Ascending aorta (tissue), 2 donors: ENCODE measurements at regions not wholly inside any gene's neighbourhood (a gene's known extent, or its start where the extent isn't known, plus 50 kb on each side); places are given as distances from the start of the nearest gene placed in this dataset.

Experiments
- DNase-seq, 2 donors: peaks; one replicate each; pipeline ENCODE4 v3.0.0-alpha.2; 2019; ENCODE audit warnings: low spot score in 2 of 2
- H3K27ac ChIP-seq, 2 donors: fragments of 200-600 bp; sonication (generic); one replicate each; pipeline ENCODE4 v1.5.1; 2016 to 2017; ENCODE audit warnings: mild to moderate bottlenecking in 1 of 2
- H3K27me3 ChIP-seq: fragments of 200-600 bp; sonication (generic); one replicate; pipeline ENCODE4 v1.5.1; 2017
- H3K36me3 ChIP-seq, 2 donors: fragments of 200-600 bp; sonication (generic); one replicate each; pipeline ENCODE4 v1.5.1; 2016
- H3K4me1 ChIP-seq, 2 donors: fragments of 200-600 bp; sonication (generic); one replicate each; pipeline ENCODE4 v1.5.1; 2016 to 2017; ENCODE audit warnings: mild to moderate bottlenecking in 1 of 2
- H3K4me3 ChIP-seq, 2 donors: fragments of 200-600 bp; sonication (generic); one replicate each; pipeline ENCODE4 v1.5.1; 2016 to 2017; ENCODE audit warnings: mild to moderate bottlenecking in 1 of 2
- H3K9me3 ChIP-seq, 2 donors: fragments of 200-600 bp; sonication (generic); one replicate each; pipeline ENCODE4 v1.5.1; 2016
- intact Hi-C: fragments of 100-400 bp; cut with DNase I; formaldehyde crosslinking; loops from one replicate; pipeline ENCODE4 v1.15.1; 2023
- TF ChIP-seq, protein P1 (sequence below), 3 experiments: fragments of 200-600 bp in 2 of 3; fragments of 450-650 bp in 1 of 3; sonication (generic) in 2 of 3; IDR thresholded peaks; one replicate each; pipeline ENCODE4 v1.5.1; 2016 to 2019; ENCODE audit warnings: antibody characterized with exemption in 3 of 3, mild to moderate bottlenecking in 1 of 3, moderate library complexity in 1 of 3

DNA sequence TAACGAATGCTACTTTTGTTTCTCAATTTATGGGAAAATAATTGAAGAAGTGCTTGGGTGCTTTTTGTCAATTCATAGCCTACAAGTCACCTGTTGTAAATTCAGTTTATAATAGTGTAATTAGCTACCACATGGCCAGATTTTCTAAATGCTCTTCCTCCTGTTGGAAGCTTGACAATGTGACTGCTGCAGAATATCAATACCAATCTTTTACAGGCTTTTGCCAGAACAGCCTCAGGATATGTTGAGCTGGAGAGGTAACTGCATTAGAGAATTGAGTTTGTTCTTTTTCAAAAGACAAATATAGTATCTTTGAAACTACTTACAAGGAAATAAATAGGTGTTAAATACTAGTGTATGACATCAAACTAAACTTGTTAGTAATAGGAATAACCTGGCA, 277.8 kb downstream of the POU4F1 start:
- TF ChIP-seq, protein P1, sequence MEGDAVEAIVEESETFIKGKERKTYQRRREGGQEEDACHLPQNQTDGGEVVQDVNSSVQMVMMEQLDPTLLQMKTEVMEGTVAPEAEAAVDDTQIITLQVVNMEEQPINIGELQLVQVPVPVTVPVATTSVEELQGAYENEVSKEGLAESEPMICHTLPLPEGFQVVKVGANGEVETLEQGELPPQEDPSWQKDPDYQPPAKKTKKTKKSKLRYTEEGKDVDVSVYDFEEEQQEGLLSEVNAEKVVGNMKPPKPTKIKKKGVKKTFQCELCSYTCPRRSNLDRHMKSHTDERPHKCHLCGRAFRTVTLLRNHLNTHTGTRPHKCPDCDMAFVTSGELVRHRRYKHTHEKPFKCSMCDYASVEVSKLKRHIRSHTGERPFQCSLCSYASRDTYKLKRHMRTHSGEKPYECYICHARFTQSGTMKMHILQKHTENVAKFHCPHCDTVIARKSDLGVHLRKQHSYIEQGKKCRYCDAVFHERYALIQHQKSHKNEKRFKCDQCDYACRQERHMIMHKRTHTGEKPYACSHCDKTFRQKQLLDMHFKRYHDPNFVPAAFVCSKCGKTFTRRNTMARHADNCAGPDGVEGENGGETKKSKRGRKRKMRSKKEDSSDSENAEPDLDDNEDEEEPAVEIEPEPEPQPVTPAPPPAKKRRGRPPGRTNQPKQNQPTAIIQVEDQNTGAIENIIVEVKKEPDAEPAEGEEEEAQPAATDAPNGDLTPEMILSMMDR (IDR thresholded peaks at IDR 0.05): no peak
- Histone ChIP-seq H3K27me3 (no peaks in the 10 kb centered on the region), H3K4me1 (no peaks in the 10 kb centered on the region), H3K4me3 (no peak overlapping the region), H3K9me3 (no peaks in the 10 kb centered on the region), H3K36me3 (no peaks in the 10 kb centered on the region), H3K27ac (no peak overlapping the region)
- intact Hi-C loops: no loop called here
- DNase-seq: no peak

DNA sequence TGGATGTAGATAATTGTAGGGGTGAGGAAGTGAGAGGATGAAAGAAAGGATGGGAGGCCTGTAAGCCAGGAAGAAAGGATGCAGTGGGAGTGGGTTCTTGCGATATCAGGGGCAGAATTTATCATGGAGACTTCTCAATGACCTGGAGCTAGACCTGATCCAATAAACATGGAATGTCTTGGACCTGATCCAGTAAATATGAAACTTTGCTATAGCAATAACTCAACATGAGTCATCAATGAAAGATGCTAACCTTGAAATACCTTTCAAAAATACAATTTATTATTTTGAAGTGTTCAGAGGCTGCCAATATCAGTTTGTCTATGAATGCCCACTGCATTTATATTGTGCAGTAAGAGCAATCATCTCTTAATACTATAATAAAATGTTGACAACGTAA, 279.5 kb downstream of the POU4F1 start:
- TF ChIP-seq, protein P1 (IDR thresholded peaks at IDR 0.05): no peak
- intact Hi-C loops: no loop called here
- no peak for DNase-seq
- H3K27me3 ChIP-seq: no peaks in the 10 kb centered on the region
- no peak overlapping the region for H3K4me3 ChIP-seq
- H3K9me3 ChIP-seq: no peaks in the 10 kb centered on the region
- no peak overlapping the region for H3K27ac ChIP-seq
- no peaks in the 10 kb centered on the region for H3K36me3 ChIP-seq
- H3K4me1 ChIP-seq: no peaks in the 10 kb centered on the region

DNA sequence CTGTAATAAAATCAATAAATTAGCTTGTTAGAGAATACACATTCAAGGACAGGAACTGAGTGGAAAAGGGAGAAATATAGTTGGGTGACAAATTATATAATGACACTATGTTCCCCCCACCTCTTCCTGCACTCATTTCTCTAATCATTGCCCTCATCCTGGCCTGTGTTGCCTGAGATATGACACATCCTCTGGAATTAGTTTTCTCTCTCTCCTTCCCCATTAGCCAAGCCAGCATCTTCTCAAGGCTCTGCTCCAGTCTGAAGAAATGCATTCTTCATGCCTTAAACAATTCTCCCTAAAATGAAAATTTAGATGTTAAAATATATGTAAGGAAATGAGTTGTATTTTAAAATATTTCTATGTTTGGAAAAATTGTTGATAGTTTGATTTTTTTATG, 280.3 kb downstream of the POU4F1 start:
- DNase-seq: no peak
- TF ChIP-seq, protein P1 (IDR thresholded peaks at IDR 0.05): no peak
- Histone ChIP-seq H3K4me1 (no peaks in the 10 kb centered on the region), H3K27ac (no peak overlapping the region), H3K27me3 (no peaks in the 10 kb centered on the region), H3K9me3 (no peaks in the 10 kb centered on the region), H3K36me3 (no peaks in the 10 kb centered on the region), H3K4me3 (no peak overlapping the region)
- intact Hi-C loops: no loop called here

DNA sequence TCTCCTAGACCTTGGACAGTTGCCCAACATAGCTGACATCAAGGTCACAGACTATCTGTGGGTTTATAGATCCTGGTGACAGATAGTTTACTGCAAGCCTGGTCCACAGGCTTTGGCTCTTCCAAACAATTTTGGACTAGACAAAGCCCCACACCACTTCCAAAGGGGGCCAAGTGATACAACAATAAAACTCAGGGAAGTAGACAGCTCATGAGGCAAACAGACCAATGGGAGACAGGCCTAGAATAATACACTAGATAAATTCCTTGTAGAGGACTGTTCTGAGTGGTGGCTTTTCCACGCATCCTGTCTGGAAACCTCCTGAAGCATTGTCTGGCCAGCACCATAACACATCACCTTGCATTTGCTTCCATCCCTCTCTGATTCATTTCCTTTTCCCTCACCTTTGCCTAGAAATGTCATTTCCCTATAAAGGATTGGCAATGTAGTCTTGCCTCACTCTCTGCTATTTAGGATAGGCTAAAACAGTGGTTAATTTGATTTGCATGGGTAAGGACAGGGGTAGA, 284.2 kb downstream of the POU4F1 start:
- no peaks in the 10 kb centered on the region for H3K36me3 ChIP-seq
- H3K27ac ChIP-seq: no peak overlapping the region
- no peaks in the 10 kb centered on the region for H3K4me1 ChIP-seq
- DNase-seq: no peak
- TF ChIP-seq, protein P1 (IDR thresholded peaks at IDR 0.05): no peak
- intact Hi-C loops: no loop called here
- no peaks in the 10 kb centered on the region for H3K9me3 ChIP-seq
- no peaks in the 10 kb centered on the region for H3K27me3 ChIP-seq
- no peak overlapping the region for H3K4me3 ChIP-seq

DNA sequence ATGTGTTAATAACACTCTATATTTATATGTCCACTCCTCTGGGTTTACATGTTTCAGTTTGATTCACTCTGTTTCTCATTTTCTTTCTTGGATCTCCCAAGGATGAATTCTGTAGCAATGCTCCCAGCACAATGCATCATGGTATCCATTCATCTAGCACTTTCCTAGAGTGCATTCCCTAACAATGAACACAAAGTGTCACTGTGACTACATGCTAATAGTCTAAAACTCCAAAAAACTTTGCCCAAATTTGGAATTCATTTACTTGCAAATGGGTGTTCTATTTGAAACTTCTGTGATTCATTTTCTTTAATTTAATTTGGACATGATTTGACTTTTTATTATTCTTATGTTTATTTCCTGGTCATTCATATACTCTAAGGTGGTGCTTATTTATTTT, 286.3 kb downstream of the POU4F1 start:
- no peak for DNase-seq
- Histone ChIP-seq H3K27ac (no peak overlapping the region), H3K4me3 (no peak overlapping the region), H3K4me1 (no peaks in the 10 kb centered on the region), H3K9me3 (no peaks in the 10 kb centered on the region), H3K27me3 (no peaks in the 10 kb centered on the region), H3K36me3 (no peaks in the 10 kb centered on the region)
- TF ChIP-seq, protein P1 (IDR thresholded peaks at IDR 0.05): no peak
- intact Hi-C loops: no loop called here
